ENCODE measurements at regions not wholly inside any gene's neighbourhood (a gene's known extent, or its start where the extent isn't known, plus 50 kb on each side); places are given as distances from the start of the nearest gene placed in this dataset.
"Not testable (repeated sequence)": the region's sequence is repeated elsewhere in the genome, so short reads cannot be mapped to it uniquely, and the experiment has no call there.

DNA sequence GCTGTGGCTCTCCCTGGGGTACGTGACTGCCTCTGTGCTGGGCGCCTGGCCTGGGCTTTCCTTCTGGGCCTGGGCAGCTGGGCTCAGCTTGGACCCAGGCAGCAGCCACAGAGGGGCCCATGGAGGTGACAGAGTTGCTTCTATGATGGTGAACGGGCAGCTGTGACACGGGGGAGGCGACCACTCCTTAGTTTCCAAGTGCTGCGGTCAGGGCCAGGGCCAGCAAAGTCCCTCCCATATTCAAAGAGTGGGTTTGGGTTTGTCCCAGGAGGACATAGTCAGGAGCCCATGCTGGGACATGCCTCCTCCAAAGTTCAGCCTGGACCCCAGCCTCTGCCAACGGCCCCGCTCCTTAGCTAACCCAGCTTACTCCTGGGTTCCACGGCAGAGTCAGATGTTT, 524.7 kb downstream of the GOLGA6L6 start:
- TF ChIP-seq CTCF (conservative IDR thresholded peaks at IDR 0.05); EZH2 (IDR thresholded peaks at IDR 0.05; ENCODE audit: low read depth): not testable (repeated sequence)
